Stimulated activated CD4-positive, alpha-beta T cell treated with anti-CD3 and anti-CD28 coated beads, Interleukin-4, amount 100 ng/mL, for 1 hour (primary cell): ENCODE measurements at regions not wholly inside any gene's neighbourhood (a gene's known extent, or its start where the extent isn't known, plus 50 kb on each side); places are given as distances from the start of the nearest gene placed in this dataset.

Source experiments
- DNase-seq: peaks from one replicate; pipeline ENCODE4 v3.0.0-alpha.2; 2020

- peak; percentile 20 for DNase-seq
Observed at GRCh38 chr14:71290960-71291466, 383.8 kb downstream of the PCNX1 start.

- DNase-seq, result no peak
Observed at GRCh38 chr14:71296184-71296583, 388.9 kb downstream of the PCNX1 start.

GRCh38 chr14:71300566-71301330, 393.5 kb downstream of the PCNX1 start:
- no peak for DNase-seq

DNA sequence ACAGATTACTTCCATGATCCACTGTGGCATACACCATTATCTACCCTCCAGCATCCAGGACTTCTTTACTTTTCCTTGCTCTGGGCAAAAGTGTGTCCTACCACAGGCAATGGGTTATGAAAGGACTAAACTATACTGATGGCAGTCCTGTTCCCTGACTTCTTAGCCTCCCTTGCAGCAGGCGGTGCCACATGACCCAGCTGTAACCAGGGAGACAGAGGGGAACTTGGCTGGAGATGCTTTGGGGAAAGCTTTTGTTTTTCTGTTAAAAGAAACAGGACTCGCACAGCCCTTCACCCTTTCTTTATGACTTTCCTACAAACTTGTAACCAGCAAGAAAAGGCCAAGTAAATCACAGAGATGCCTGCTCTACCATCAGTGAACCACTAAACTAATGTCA, 394.4 kb downstream of the PCNX1 start:
- no peak for DNase-seq

- no peak for DNase-seq
Observed at GRCh38 chr14:71304690-71305089, 397.4 kb downstream of the PCNX1 start.

GRCh38 chr14:71308671-71309070, 401.4 kb downstream of the PCNX1 start:
- DNase-seq, result no peak

- DNase-seq, result no peak
Observed at GRCh38 chr14:71309756-71310155, 402.5 kb downstream of the PCNX1 start.

- DNase-seq, result no peak
Observed at GRCh38 chr14:71311061-71311460, 403.8 kb downstream of the PCNX1 start.

DNA sequence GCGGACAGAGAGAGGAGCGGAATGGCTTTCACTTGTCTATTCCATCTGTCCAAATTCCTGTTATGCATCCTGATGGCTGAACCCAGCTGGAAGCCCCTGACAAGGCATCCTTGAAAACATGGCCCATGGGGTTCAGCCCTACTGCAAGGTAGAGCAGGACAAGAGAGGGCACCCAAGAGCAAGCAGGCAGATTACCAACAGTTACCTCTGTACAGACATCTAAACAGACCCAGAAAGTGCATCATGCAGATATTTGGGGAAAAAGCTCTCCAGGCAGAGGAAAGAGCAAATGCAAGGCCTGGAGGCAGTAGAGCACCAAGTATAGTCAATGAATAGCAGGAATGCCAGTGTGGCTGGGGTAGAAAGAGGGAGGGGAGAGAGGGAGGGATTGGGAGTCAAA, 407.5 kb downstream of the PCNX1 start:
- DNase-seq, result no peak

DNA sequence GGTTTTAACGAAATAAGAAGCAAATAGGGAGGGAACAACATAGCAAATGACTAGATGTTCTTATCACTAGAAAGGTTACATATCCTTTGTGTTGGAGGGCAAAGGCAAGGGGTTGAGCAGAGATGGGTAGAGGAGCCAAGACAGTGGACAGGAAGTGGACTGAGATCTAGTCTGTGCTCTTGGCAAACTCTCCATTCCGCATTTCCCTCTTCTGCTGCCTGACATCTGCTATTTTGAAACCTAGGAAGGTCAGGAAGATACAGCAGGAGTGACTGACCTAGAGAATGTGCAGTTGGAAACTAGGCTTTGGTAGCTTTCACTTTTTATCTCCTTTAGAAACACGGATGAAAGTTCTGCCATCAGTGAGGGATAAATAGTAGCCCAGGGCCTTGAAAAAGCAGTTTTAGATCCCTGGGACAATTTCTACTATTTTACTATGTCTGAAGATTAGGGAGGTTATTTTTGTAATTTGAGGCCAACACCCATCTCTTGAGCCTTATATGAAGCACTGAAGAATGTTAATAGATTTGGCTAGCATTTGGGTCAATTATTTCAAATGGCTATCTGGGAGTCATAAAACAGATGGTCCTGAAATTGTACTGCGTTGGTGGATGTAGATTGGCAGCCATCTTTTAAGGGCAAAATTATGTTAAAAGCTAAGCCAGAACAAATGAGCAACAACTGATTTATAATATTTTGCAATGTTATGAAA, 410.3 kb downstream of the PCNX1 start:
- no peak for DNase-seq

- no peak for DNase-seq
Observed at GRCh38 chr14:71318097-71318459, 410.8 kb downstream of the PCNX1 start.

DNA sequence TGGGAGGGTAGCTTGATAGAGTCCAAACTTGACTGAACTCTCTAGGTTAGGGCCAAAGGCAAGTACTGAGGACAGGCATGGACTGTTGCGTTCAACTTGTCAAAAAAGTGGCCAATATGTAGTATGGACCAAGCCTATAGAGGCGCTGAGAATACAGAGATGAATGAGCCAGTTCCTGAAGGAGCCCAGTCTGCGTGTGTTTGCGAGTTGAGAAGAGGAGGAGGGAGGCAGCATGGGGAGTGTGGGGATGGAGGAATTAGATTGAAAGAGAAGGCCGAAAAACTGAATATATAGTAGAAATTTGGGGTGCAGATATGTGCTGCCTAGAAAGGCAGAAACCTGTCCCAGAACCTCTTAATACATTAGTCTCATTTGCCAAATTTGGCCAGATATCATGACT, 412.4 kb downstream of the PCNX1 start:
- no peak for DNase-seq

GRCh38 chr14:71320107-71320733, 413.0 kb downstream of the PCNX1 start, which contains the start of gene SIPA1L1:
TSS of gene SIPA1L1 (plus strand) at chr14:71320476.
- DNase-seq, result peak; percentile 97

GRCh38 chr14:71320734-71321573, 413.7 kb downstream of the PCNX1 start:
- DNase-seq, result peak; percentile 63

GRCh38 chr14:71321574-71322315, 414.5 kb downstream of the PCNX1 start:
- no peak for DNase-seq

DNA sequence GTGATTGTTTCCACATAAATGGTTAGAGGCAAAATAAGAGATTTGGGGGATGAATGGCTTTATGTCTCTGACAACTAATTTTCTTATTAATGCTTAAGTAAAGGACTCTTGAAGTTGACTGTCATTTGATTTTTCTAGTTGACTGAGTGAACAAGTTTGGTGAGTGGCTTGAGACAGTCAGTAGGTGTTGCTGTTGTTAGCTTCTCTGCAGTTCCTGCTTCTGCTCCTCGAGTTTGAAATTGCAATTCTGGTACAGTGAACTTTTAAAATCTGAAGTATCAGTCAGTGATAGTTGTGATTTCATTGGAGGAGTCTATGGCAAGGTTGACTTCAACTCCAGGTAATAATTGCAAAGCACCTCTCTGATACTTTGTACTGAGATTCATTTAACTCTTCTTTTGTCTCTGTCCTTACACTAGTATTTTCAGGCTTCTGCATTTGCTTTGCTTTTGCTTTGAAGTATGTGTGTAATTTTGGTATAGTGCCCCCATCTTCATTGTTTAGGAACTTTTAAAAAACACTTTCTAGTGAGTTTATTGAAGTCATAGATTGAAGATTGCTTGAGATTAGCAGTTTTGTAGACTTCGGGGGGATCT, 415.5 kb downstream of the PCNX1 start:
- DNase-seq, result no peak

GRCh38 chr14:71324767-71325272, 417.6 kb downstream of the PCNX1 start:
- DNase-seq, result peak; percentile 6

- no peak for DNase-seq
Observed at GRCh38 chr14:71327691-71328090, 420.4 kb downstream of the PCNX1 start.

DNA sequence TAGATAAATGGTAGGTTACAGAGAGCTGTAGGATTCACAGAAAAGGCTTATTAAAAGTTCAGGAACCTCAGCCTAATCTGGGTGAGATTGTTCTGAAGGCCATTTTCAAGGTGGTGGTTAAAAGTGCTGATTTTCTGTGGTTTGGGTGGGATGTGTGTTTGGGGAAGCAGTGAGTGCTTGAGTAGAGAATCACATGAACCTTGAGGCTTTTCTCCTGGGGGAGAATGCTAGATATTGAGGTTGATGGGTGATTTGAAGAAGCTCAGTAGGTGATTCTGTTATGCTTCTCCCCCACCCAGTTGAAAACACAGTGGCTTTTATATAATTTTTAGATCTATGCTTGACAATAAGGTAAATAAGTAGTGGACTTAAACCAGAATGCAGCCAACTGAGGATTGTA, 420.9 kb downstream of the PCNX1 start:
- DNase-seq, result no peak

DNA sequence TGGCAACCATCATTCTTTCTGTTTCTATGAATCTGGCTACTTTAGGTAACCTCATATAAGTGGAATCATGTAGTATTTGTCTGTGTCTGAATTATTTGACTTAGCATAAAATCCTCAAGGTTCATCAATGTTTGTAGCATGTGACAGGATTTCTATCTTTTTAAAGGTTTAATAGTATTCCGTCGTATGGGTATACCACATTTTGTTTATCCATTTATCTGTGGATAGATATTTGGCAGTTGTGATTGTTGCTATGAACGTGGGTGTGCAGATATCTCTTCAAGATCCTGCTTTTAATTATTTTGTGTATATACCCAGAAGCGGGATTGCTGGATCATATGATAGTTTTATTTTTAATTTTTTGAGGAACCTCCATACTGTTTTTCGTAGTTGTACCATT, 421.7 kb downstream of the PCNX1 start:
- no peak for DNase-seq

- DNase-seq, result no peak
Observed at GRCh38 chr14:71331403-71331802, 424.1 kb downstream of the PCNX1 start.
